ENCODE measurements at regions not wholly inside any gene's neighbourhood (a gene's known extent, or its start where the extent isn't known, plus 50 kb on each side); places are given as distances from the start of the nearest gene placed in this dataset.
"Not testable (repeated sequence)": the region's sequence is repeated elsewhere in the genome, so short reads cannot be mapped to it uniquely, and the experiment has no call there.

GRCh38 chr9:42568942-42569556, 385.6 kb downstream of the SPATA31A6 start:
- not testable (repeated sequence) for H2AFZ ChIP-seq (ENCODE audit: low read depth); H3K4me2 ChIP-seq; H3K27me3 ChIP-seq (ENCODE audit: insufficient read depth, low read depth); H3K36me3 ChIP-seq (ENCODE audit: insufficient read depth); H4K20me1 ChIP-seq (ENCODE audit: insufficient read depth); H3K27ac ChIP-seq; H3K79me2 ChIP-seq (ENCODE audit: insufficient read depth, low read depth); H3K4me3 ChIP-seq (IDR thresholded peaks at IDR 0.05; ENCODE audit: insufficient read depth, low read depth, low read length); H3K9ac ChIP-seq; H3K4me1 ChIP-seq (ENCODE audit: low read depth, poor library complexity, severe bottlenecking)

- H3K4me3 ChIP-seq (IDR thresholded peaks at IDR 0.05; ENCODE audit: insufficient read depth, low read depth, low read length); H3K4me2 ChIP-seq: not testable (repeated sequence)
Measured at GRCh38 chr9:42577851-42578250, 394.4 kb downstream of the SPATA31A6 start.

More at GRCh38 chr9:42577851-42578250, 394.4 kb downstream of the SPATA31A6 start:
- not testable (repeated sequence) for H3K79me2 ChIP-seq (ENCODE audit: insufficient read depth, low read depth); H3K9ac ChIP-seq; H2AFZ ChIP-seq (ENCODE audit: low read depth); H3K27me3 ChIP-seq (ENCODE audit: insufficient read depth, low read depth); H3K4me1 ChIP-seq (ENCODE audit: low read depth, poor library complexity, severe bottlenecking); H3K36me3 ChIP-seq (ENCODE audit: insufficient read depth); H3K27ac ChIP-seq; H4K20me1 ChIP-seq (ENCODE audit: insufficient read depth)

Measured in KMS-11 (cell line).